Keratinocyte (primary cell): ENCODE measurements at regions not wholly inside any gene's neighbourhood (a gene's known extent, or its start where the extent isn't known, plus 50 kb on each side); places are given as distances from the start of the nearest gene placed in this dataset.

Experiments
- EZH2 ChIP-seq: IDR thresholded peaks from one replicate; pipeline ENCODE4 v1.6.1; 2012; ENCODE audit warnings: inconsistent platforms, mild to moderate bottlenecking, low read length, moderate library complexity
- TF ChIP-seq, protein P1 (sequence below), 3 experiments: IDR thresholded peaks in 1 of 3; conservative IDR thresholded peaks in 1 of 3; optimal IDR thresholded peaks in 1 of 3; 2 replicates in 2 of 3; 3 replicates in 1 of 3; pipeline versions ENCODE3 to v1.5.1; 2011; ENCODE audit warnings: low read length in 3 of 3, mild to moderate bottlenecking in 3 of 3, moderate library complexity in 2 of 3, control low read depth in 1 of 3, inconsistent platforms in 1 of 3; ENCODE audit not compliant: insufficient read depth in 2 of 3; ENCODE audit errors: extremely low read depth in 1 of 3

DNA sequence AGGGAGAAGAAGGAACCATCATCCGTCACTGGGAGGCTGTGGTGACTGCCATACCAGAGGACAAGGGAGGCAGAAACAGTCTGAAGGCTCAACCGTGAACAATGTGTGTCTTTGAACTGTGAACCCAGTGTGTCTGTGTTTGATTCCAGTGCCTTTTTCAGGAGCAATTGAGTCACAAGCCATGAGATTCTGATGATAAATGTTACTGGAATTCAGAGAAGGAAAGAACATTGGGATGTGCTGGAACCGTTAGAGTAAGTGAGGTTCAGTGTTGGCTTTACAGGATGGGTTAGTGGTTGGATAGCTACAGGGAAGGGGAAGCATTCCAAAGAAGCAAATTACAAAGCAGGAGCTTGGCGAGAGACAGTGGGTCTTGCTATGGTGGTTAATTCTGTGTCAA is 464.4 kb downstream of the TRIML1 start:
- TF ChIP-seq, protein P1, sequence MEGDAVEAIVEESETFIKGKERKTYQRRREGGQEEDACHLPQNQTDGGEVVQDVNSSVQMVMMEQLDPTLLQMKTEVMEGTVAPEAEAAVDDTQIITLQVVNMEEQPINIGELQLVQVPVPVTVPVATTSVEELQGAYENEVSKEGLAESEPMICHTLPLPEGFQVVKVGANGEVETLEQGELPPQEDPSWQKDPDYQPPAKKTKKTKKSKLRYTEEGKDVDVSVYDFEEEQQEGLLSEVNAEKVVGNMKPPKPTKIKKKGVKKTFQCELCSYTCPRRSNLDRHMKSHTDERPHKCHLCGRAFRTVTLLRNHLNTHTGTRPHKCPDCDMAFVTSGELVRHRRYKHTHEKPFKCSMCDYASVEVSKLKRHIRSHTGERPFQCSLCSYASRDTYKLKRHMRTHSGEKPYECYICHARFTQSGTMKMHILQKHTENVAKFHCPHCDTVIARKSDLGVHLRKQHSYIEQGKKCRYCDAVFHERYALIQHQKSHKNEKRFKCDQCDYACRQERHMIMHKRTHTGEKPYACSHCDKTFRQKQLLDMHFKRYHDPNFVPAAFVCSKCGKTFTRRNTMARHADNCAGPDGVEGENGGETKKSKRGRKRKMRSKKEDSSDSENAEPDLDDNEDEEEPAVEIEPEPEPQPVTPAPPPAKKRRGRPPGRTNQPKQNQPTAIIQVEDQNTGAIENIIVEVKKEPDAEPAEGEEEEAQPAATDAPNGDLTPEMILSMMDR (optimal IDR thresholded peaks at IDR 0.05 in 1 of 3, IDR thresholded peaks at IDR 0.05 in 1 of 3, conservative IDR thresholded peaks at IDR 0.05 in 1 of 3; ENCODE audit: extremely low read depth in 1 of 3, insufficient read depth in 2 of 3, low read length in 3 of 3) = no peak
- no peak for TF ChIP-seq EZH2
